PC-9 (cell line): ENCODE measurements at regions not wholly inside any gene's neighbourhood (a gene's known extent, or its start where the extent isn't known, plus 50 kb on each side); places are given as distances from the start of the nearest gene placed in this dataset.

Source experiments
- BruUV-seq: library from RNA; stranded (reverse); fragments of 400-500 nt; replicated peaks from 2 replicates; lab custom pipeline; 2021; lab: Mats Ljungman, UMichigan
- CTCF ChIA-PET: fragments of 300-600 bp; sonication (Branson Sonifier 250); formaldehyde crosslinking; loops from one replicate; lab custom pipeline; 2022; ENCODE audit warnings: antibody characterized with exemption; lab: Charles Lee
- POLR2A ChIA-PET: fragments of 300-600 bp; sonication (Branson Sonifier 250); formaldehyde crosslinking; loops from one replicate; lab custom pipeline; 2022; ENCODE audit warnings: antibody characterized with exemption; ENCODE audit not compliant: unreplicated experiment; lab: Charles Lee
- DNase-seq, 2 experiments: peaks; one replicate each; pipeline versions ENCODE4 v3.0.0 to v3.0.0-alpha.2; 2015 to 2022; ENCODE audit warnings: mixed read lengths in 1 of 2
- H2AFZ ChIP-seq: fragments of 200-600 bp; sonication (generic); 2 replicates; pipeline ENCODE4 v1.8.1; 2017; ENCODE audit warnings: antibody characterized with exemption
- H3F3A ChIP-seq: fragments of 200-600 bp; sonication (generic); 2 replicates; pipeline ENCODE4 v1.8.1; 2017; ENCODE audit warnings: antibody characterized with exemption, mild to moderate bottlenecking, low read depth; ENCODE audit not compliant: insufficient read depth
- H3K27ac ChIP-seq: fragments of 200-600 bp; sonication (generic); 2 replicates; pipeline ENCODE4 v1.6.1; 2016; ENCODE audit warnings: mixed run types
- H3K27me3 ChIP-seq: fragments of 200-600 bp; sonication (generic); 2 replicates; pipeline ENCODE4 v1.6.1; 2016; ENCODE audit warnings: low read depth, mixed run types; ENCODE audit not compliant: insufficient read depth
- H3K36me3 ChIP-seq: fragments of 200-600 bp; sonication (generic); 2 replicates; pipeline ENCODE4 v1.6.1; 2016; ENCODE audit warnings: low read depth, mixed run types
- H3K4me1 ChIP-seq: fragments of 200-600 bp; sonication (generic); replicated peaks from 2 replicates; pipeline ENCODE4 v1.6.1; 2016; ENCODE audit warnings: mixed run types; ENCODE audit not compliant: insufficient read depth
- H3K4me2 ChIP-seq: fragments of 200-600 bp; sonication (generic); 2 replicates; pipeline ENCODE4 v1.6.1; 2017; ENCODE audit warnings: mixed run types
- H3K4me3 ChIP-seq: fragments of 200-600 bp; sonication (generic); 2 replicates; pipeline ENCODE4 v1.6.1; 2016; ENCODE audit warnings: mixed run types
- H3K79me2 ChIP-seq: fragments of 200-600 bp; sonication (generic); 2 replicates; pipeline ENCODE4 v1.6.1; 2017; ENCODE audit warnings: low read depth, mixed run types
- H3K9me2 ChIP-seq: fragments of 200-600 bp; sonication (generic); 2 replicates; pipeline ENCODE4 v1.8.1; 2017; ENCODE audit warnings: mild to moderate bottlenecking; ENCODE audit not compliant: insufficient read depth
- H3K9me3 ChIP-seq: fragments of 200-600 bp; sonication (generic); 2 replicates; pipeline ENCODE4 v1.8.1; 2016; ENCODE audit warnings: low read depth; ENCODE audit not compliant: insufficient read depth
- H4K20me1 ChIP-seq: fragments of 200-600 bp; sonication (generic); 2 replicates; pipeline ENCODE4 v1.8.1; 2017; ENCODE audit not compliant: insufficient read depth
- CTCF ChIP-seq: fragments of 200-600 bp; sonication (generic); conservative IDR thresholded peaks from 2 replicates; pipeline ENCODE4 v1.6.1; 2017; ENCODE audit warnings: mixed run types, antibody characterized with exemption, mild to moderate bottlenecking, moderate library complexity
- EZH2 ChIP-seq: fragments of 200-600 bp; sonication (generic); IDR thresholded peaks from 2 replicates; pipeline ENCODE4 v1.8.0; 2017; ENCODE audit warnings: antibody characterized with exemption, low read depth
- intact Hi-C: fragments of 100-400 bp; cut with micrococcal nuclease; formaldehyde crosslinking; loops from one replicate; pipeline ENCODE4 v1.10.0; 2022; ENCODE audit not compliant: unreplicated experiment

DNA sequence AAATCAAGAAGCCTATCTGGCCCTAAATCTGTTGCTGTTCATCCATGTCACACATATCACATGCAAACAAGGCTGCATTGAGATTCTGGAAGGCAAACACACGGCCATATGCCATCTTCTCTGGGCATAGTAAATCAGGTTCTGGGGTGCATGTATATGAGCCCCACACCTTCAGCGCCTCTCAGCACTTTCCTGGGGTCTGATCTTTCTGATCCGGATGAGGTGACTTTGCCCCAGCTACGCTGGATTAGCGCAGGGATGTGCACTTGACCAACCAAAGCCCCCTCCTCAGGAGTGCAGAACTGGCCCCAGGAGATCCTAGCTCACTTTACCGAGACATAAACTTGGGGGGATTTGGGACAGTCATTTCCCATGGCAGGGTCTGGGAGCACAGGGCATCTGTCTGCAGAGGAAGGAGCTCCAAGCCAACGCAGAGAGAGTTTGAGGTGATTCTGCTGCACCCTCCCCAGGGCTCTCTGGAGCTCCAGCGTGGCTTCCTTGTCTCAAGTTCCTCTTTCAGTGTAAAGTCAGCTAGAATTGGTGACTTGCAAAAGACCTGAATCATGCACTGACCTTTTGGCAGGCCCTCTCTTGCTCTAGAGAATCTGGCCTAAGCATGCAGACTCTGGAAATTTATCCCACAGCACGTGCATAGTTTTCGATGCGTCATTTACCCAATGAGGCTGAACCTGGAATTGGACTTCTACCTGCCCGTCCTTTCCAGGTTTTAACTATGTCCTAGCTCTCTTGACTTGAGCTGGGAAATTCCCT, 63.5 kb upstream of the KLF13 start:
- Histone ChIP-seq H3K4me3 (no peak overlapping the region), H3K4me1 (no peaks in the 10 kb centered on the region), H3K27ac (no peak overlapping the region), H3K79me2 (no peaks in the 10 kb centered on the region), H3K27me3 (peaks cover 24% of the 10 kb centered on the region; the same call in 1 of the 2 replicates), H2AFZ (no peak overlapping the region), H3K36me3 (no peaks in the 10 kb centered on the region), H3K9me3 (no peaks in the 10 kb centered on the region), H3K4me2 (no peak overlapping the region), H4K20me1 (no peaks in the 10 kb centered on the region), H3K9me2 (no peaks in the 10 kb centered on the region), H3F3A (no peaks in the 10 kb centered on the region)
- ChIA-PET CTCF (no interaction called here), POLR2A (no interaction called here)
- intact Hi-C loops: no loop called here
- DNase-seq: no peak
- TF ChIP-seq EZH2: no peak
- BruUV-seq: no TSS peak

- POLR2A ChIA-PET: no interaction called here
- Histone ChIP-seq H3K36me3 (no peaks in the 10 kb centered on the region), H3K4me2 (no peak overlapping the region), H3K27ac (no peak overlapping the region), H3K4me1 (no peaks in the 10 kb centered on the region), H4K20me1 (no peaks in the 10 kb centered on the region), H3K27me3 (peaks cover 24% of the 10 kb centered on the region; the same call in 1 of the 2 replicates), H3K9me3 (no peaks in the 10 kb centered on the region), H3K4me3 (no peak overlapping the region), H3F3A (no peaks in the 10 kb centered on the region), H2AFZ (no peak overlapping the region), H3K79me2 (no peaks in the 10 kb centered on the region), H3K9me2 (no peaks in the 10 kb centered on the region)
- no peak for DNase-seq
- CTCF ChIA-PET: no interaction called here
- no TSS peak for BruUV-seq
- intact Hi-C loops: no loop called here
- no peak for TF ChIP-seq EZH2
Measured at GRCh38 chr15:31263751-31264558, 62.7 kb upstream of the KLF13 start.

DNA sequence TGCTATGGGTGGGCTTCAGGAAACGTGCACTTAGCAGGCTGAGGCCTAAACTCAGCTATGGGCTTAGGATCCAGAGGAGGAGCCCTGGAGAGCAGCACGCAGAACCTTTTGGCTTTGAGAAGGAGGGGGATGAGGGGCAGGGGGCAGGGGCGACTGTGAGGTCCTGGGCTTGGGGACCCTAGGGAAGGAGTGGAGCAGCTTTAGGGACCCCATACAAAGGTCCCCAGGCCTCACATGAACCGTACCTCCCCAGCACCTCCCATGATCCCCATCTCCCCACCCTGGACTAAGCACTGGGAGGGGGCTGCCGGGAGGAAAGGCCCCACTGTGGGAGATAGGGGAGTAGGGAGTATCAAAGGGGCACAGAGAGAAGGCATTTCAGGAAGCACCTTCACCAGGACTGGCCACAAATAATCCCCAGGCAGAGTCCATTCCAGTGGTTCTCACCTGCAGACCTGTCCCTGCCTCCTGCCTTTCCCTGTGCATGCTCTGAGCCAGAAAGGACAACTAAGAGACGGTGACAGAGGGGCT, 62.0 kb upstream of the KLF13 start:
- ChIA-PET POLR2A (no interaction called here), CTCF (no interaction called here)
- no peaks in the 10 kb centered on the region for H4K20me1 ChIP-seq
- no peak overlapping the region for H3K4me3 ChIP-seq
- H3K4me1 ChIP-seq: no peaks in the 10 kb centered on the region
- no peak overlapping the region for H3K27ac ChIP-seq
- TF ChIP-seq CTCF (no peak), EZH2 (no peak)
- intact Hi-C loops: no loop called here
- no TSS peak for BruUV-seq
- peaks cover 24% of the 10 kb centered on the region; the same call in 1 of the 2 replicates for H3K27me3 ChIP-seq
- no peaks in the 10 kb centered on the region for H3K79me2 ChIP-seq
- H3K4me2 ChIP-seq: no peak overlapping the region
- H3K9me2 ChIP-seq: no peaks in the 10 kb centered on the region
- H2AFZ ChIP-seq: no peak overlapping the region
- no peaks in the 10 kb centered on the region for H3F3A ChIP-seq
- no peaks in the 10 kb centered on the region for H3K9me3 ChIP-seq
- no peaks in the 10 kb centered on the region for H3K36me3 ChIP-seq
- DNase-seq: no peak
